ENCODE measurements at regions not wholly inside any gene's neighbourhood (a gene's known extent, or its start where the extent isn't known, plus 50 kb on each side); places are given as distances from the start of the nearest gene placed in this dataset.

DNA sequence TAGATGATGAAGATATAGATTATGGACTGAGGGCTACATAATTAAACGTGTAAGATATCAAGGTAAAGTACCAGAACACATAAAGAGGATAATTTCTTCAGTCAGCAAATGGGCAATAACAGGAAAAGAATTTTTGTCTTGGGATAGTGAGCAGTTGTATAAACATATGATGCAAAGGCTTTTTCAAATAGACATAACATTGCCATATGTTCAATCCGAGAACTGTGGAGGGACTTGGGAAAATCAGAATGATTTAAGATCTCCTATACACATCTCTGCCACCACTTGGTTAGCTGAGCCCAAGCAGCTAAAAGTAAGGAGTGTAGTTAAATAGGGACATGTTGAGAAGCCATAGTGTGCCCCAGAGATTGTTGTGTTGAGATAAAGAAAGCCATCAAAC lies 287.6 kb upstream of the ZNF521 start:
- H3K27me3 ChIP-seq (ENCODE audit: insufficient read depth in 3 of 3, low read length in 2 of 3) = no peaks in the 10 kb centered on the region
- H3K36me3 ChIP-seq (ENCODE audit: insufficient read depth in 1 of 2, low read depth in 1 of 2) = no peaks in the 10 kb centered on the region
- WGBS, 3 donors = 91 to 93% (median 91%) methylated on average over 2 of the region's 2 CpGs
- DNase-seq = no peak
- H3K4me3 ChIP-seq = no peak overlapping the region
- H3K9me3 ChIP-seq = no peaks in the 10 kb centered on the region
- TF ChIP-seq, protein P1, sequence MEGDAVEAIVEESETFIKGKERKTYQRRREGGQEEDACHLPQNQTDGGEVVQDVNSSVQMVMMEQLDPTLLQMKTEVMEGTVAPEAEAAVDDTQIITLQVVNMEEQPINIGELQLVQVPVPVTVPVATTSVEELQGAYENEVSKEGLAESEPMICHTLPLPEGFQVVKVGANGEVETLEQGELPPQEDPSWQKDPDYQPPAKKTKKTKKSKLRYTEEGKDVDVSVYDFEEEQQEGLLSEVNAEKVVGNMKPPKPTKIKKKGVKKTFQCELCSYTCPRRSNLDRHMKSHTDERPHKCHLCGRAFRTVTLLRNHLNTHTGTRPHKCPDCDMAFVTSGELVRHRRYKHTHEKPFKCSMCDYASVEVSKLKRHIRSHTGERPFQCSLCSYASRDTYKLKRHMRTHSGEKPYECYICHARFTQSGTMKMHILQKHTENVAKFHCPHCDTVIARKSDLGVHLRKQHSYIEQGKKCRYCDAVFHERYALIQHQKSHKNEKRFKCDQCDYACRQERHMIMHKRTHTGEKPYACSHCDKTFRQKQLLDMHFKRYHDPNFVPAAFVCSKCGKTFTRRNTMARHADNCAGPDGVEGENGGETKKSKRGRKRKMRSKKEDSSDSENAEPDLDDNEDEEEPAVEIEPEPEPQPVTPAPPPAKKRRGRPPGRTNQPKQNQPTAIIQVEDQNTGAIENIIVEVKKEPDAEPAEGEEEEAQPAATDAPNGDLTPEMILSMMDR (IDR thresholded peaks at IDR 0.05) = no peak
- intact Hi-C loops (cut with DNase I) = loop anchor here in 1 of 2 donors (5.0 kb wide), 1 partner anchor 1353 kb away; no protein-coding TSS in a partner anchor
- no peak for ATAC-seq
- no peaks in the 10 kb centered on the region for H3K4me1 ChIP-seq
- no peak overlapping the region for H3K27ac ChIP-seq

DNA sequence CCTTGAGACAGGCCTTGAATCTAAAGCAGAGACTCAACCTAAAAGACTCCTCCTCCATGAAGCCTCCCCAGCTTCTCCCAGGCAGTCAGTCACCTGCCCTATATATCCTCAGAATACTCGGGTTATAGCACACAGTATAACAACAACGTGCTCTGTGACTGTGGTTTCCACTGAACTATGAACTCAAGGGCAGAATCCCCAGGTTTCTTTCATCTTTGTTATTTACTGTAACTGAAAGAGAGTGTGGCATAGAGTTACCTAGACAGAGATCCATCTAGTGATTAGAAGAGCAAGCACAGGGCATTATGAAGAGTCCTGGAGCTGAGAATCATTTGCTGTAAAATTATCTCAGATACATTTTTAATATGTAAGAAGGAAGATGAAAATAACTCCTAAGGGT lies 281.6 kb upstream of the ZNF521 start:
- TF ChIP-seq, protein P1 (IDR thresholded peaks at IDR 0.05) = no peak
- H3K4me3 ChIP-seq = no peak overlapping the region
- intact Hi-C loops (cut with DNase I) = no loop called here
- ATAC-seq (no peak), DNase-seq (no peak)
- H3K27ac ChIP-seq = no peak overlapping the region
- no peaks in the 10 kb centered on the region for H3K9me3 ChIP-seq
- 78 to 84% (median 83%) methylated on average over 2 of the region's 2 CpGs for WGBS, 3 donors
- H3K27me3 ChIP-seq (ENCODE audit: insufficient read depth in 3 of 3, low read length in 2 of 3) = no peaks in the 10 kb centered on the region
- H3K4me1 ChIP-seq = no peaks in the 10 kb centered on the region
- H3K36me3 ChIP-seq (ENCODE audit: insufficient read depth in 1 of 2, low read depth in 1 of 2) = no peaks in the 10 kb centered on the region

DNA sequence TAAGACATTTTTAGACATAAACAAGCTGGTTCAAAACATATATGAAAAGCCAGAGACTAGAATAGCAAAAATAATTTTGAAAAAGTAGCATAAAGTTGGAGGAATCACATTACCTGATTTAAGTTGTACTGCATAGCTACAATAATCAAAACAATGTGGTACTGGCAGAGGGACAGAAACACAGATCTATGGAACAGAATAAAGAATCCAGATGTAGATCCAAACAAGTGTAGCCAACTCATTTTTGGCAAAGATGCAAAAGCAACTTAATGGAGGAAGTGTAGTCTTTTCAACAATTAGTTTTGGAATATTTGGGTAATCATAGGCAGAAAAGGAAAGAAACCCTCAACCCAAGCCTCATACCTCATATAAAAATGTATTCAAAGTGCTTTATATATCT lies 278.7 kb upstream of the ZNF521 start:
- TF ChIP-seq, protein P1 (IDR thresholded peaks at IDR 0.05) = no peak
- no peak for ATAC-seq
- DNase-seq = no peak
- Histone ChIP-seq H3K9me3 (peaks cover 11% of the 10 kb centered on the region), H3K4me1 (no peaks in the 10 kb centered on the region), H3K27me3 (ENCODE audit: insufficient read depth in 3 of 3, low read length in 2 of 3) (no peaks in the 10 kb centered on the region), H3K27ac (no peak overlapping the region), H3K4me3 (no peak overlapping the region), H3K36me3 (ENCODE audit: insufficient read depth in 1 of 2, low read depth in 1 of 2) (no peaks in the 10 kb centered on the region)
- intact Hi-C loops (cut with DNase I) = no loop called here

DNA sequence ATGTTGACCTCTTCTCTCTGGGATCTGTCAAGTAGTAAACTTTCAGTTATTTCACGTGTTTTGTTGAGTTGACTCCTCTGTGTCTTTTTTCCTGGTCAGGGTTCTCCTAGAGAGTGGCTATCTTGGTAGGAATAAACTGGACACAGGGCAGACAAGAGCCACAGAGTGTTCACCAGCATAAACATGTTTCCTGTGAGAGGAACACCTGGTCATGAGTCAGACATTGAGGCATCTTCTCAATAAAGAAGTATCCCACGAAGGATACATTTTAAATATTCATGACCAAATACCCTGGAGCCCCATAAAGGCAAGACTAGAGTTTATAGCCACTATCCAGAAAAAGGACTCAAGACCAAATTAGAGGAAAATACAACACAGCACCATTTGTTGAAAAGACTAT lies 269.7 kb upstream of the ZNF521 start:
- WGBS, 3 donors = 87 to 91% (median 89%) methylated on average over 2 of the region's 2 CpGs
- ATAC-seq (no peak), DNase-seq (no peak)
- no peaks in the 10 kb centered on the region for H3K36me3 ChIP-seq (ENCODE audit: insufficient read depth in 1 of 2, low read depth in 1 of 2)
- intact Hi-C loops (cut with DNase I) = no loop called here
- H3K27ac ChIP-seq = no peak overlapping the region
- TF ChIP-seq, protein P1 (IDR thresholded peaks at IDR 0.05) = no peak
- H3K9me3 ChIP-seq = peaks cover 11% of the 10 kb centered on the region
- no peaks in the 10 kb centered on the region for H3K27me3 ChIP-seq (ENCODE audit: insufficient read depth in 3 of 3, low read length in 2 of 3)
- no peak overlapping the region for H3K4me3 ChIP-seq
- no peaks in the 10 kb centered on the region for H3K4me1 ChIP-seq

DNA sequence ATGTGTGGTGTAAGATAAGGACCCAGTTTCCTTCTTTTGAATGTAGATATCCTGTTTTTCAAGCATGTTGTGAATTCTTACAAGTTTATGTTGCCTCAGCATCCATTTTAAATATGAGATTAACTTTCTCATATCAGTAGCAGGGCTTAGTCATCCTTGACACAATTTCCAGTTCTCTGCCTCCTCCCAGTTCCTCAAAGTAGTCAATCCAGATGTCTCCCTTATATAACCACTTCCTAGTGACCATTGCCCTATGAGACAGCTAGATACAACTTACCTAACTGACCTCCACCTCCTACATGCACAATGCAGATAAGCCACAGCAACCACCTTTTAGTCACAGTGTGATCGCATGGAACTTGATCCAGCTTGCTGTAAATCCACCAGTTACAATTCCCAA lies 269.2 kb upstream of the ZNF521 start:
- intact Hi-C loops (cut with DNase I) = no loop called here
- DNase-seq (no peak), ATAC-seq (no peak)
- TF ChIP-seq, protein P1 (IDR thresholded peaks at IDR 0.05) = no peak
- H3K27ac ChIP-seq = no peak overlapping the region
- H3K27me3 ChIP-seq (ENCODE audit: insufficient read depth in 3 of 3, low read length in 2 of 3) = no peaks in the 10 kb centered on the region
- H3K4me3 ChIP-seq = no peak overlapping the region
- H3K4me1 ChIP-seq = no peaks in the 10 kb centered on the region
- no peaks in the 10 kb centered on the region for H3K36me3 ChIP-seq (ENCODE audit: insufficient read depth in 1 of 2, low read depth in 1 of 2)
- WGBS, 3 donors = 95 to 100% (median 96%) methylated on average over 1 of the region's 1 CpG
- H3K9me3 ChIP-seq = peaks cover 6% of the 10 kb centered on the region
